GM18502 (cell line): ENCODE measurements at regions not wholly inside any gene's neighbourhood (a gene's known extent, or its start where the extent isn't known, plus 50 kb on each side); places are given as distances from the start of the nearest gene placed in this dataset.

ENCODE experiments used
- ATAC-seq: cut with Tn5 transposase; IDR thresholded peaks from one replicate; pipeline ENCODE4 v1.9.1; 2021; ENCODE audit warnings: mild to moderate bottlenecking; ENCODE audit not compliant: unreplicated experiment, poor library complexity

- ATAC-seq: no peak
These were observed 91.6 kb upstream of the KLHL25 start for GRCh38 chr15:85886309-85886811.

- ATAC-seq: no peak
These were observed 95.4 kb upstream of the KLHL25 start for GRCh38 chr15:85889956-85890619.

GRCh38 chr15:85890620-85890980 lies 95.9 kb upstream of the KLHL25 start:
- ATAC-seq: no peak

GRCh38 chr15:85891470-85891869 lies 96.7 kb upstream of the KLHL25 start:
- ATAC-seq: no peak

- ATAC-seq: no peak
These were observed 97.5 kb upstream of the KLHL25 start for GRCh38 chr15:85892232-85892631.

GRCh38 chr15:85897207-85897894 lies 102.6 kb upstream of the KLHL25 start:
- no peak for ATAC-seq

GRCh38 chr15:85897895-85898717 lies 103.4 kb upstream of the KLHL25 start:
- ATAC-seq: no peak

GRCh38 chr15:85899927-85900326 lies 105.2 kb upstream of the KLHL25 start:
- ATAC-seq: no peak

- no peak for ATAC-seq
These were observed 111.2 kb upstream of the KLHL25 start for GRCh38 chr15:85905751-85906450.

GRCh38 chr15:85906640-85907039 lies 111.9 kb upstream of the KLHL25 start:
- ATAC-seq: no peak

- no peak for ATAC-seq
These were observed 116.1 kb upstream of the KLHL25 start for GRCh38 chr15:85910834-85911233.

GRCh38 chr15:85913461-85913860 lies 118.7 kb upstream of the KLHL25 start:
- ATAC-seq: no peak

- no peak for ATAC-seq
These were observed 126.2 kb upstream of the KLHL25 start for GRCh38 chr15:85920956-85921355.

- no peak for ATAC-seq
These were observed 129.4 kb upstream of the KLHL25 start for GRCh38 chr15:85924088-85924487.

- no peak for ATAC-seq
These were observed 131.0 kb upstream of the KLHL25 start for GRCh38 chr15:85925649-85926237.

GRCh38 chr15:85926834-85927233 lies 132.1 kb upstream of the KLHL25 start:
- no peak for ATAC-seq

- ATAC-seq: no peak
These were observed 133.3 kb upstream of the KLHL25 start for GRCh38 chr15:85927931-85928537.

- ATAC-seq: no peak
These were observed 135.1 kb upstream of the KLHL25 start for GRCh38 chr15:85929786-85930185.

GRCh38 chr15:85932391-85932790 lies 137.7 kb upstream of the KLHL25 start:
- ATAC-seq: no peak

- no peak for ATAC-seq
These were observed 140.0 kb upstream of the KLHL25 start for GRCh38 chr15:85934691-85935090.
